ENCODE measurements at regions not wholly inside any gene's neighbourhood (a gene's known extent, or its start where the extent isn't known, plus 50 kb on each side); places are given as distances from the start of the nearest gene placed in this dataset.

DNA sequence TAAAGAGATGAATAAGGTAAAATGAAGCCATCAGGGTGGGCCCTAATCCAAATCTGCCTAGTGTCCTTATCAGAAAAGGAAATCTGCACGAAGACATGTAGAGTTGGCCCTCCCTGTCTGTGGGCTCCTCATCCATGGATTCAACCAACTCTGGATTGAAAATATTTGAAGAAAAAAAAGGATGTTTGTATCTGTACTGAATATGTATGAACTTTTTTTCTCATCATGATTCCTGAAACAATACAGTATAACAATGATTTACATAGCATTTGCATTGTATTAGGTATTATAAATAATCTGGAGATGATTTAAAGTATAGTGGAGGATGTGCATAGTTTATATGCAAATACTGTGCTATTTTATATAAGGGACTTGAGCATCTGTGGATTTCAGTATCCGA lies 59.0 kb upstream of the SMAD6 start:
- DNase-seq (ENCODE audit: extremely low spot score) = no peak
- ChIA-PET CTCF (no interaction called here), POLR2A (no interaction called here)
- TF ChIP-seq L3MBTL2 (conservative IDR thresholded peaks at IDR 0.05) = no peak
- TF ChIP-seq FOXA1 (IDR thresholded peaks at IDR 0.05) = no peak
- TF ChIP-seq SUZ12 (IDR thresholded peaks at IDR 0.05) = no peak
- no peak for TF ChIP-seq ELF4 (IDR thresholded peaks at IDR 0.05)
- no peak for TF ChIP-seq BHLHE40 (IDR thresholded peaks at IDR 0.05; ENCODE audit: borderline replicate concordance)
- no peak for TF ChIP-seq TARDBP (IDR thresholded peaks at IDR 0.05)
- TF ChIP-seq, protein P1, sequence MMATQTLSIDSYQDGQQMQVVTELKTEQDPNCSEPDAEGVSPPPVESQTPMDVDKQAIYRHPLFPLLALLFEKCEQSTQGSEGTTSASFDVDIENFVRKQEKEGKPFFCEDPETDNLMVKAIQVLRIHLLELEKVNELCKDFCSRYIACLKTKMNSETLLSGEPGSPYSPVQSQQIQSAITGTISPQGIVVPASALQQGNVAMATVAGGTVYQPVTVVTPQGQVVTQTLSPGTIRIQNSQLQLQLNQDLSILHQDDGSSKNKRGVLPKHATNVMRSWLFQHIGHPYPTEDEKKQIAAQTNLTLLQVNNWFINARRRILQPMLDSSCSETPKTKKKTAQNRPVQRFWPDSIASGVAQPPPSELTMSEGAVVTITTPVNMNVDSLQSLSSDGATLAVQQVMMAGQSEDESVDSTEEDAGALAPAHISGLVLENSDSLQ (IDR thresholded peaks at IDR 0.05) = no peak
- no peak for TF ChIP-seq LEF1 (IDR thresholded peaks at IDR 0.05; ENCODE audit: borderline replicate concordance)
- no peak for TF ChIP-seq FOXK2 (IDR thresholded peaks at IDR 0.05)
- TF ChIP-seq FOXM1 (IDR thresholded peaks at IDR 0.05; ENCODE audit: borderline replicate concordance) = no peak
- no peak for TF ChIP-seq CTBP1 (IDR thresholded peaks at IDR 0.05; ENCODE audit: borderline replicate concordance)
- no peak for TF ChIP-seq HDGF (IDR thresholded peaks at IDR 0.05; ENCODE audit: borderline replicate concordance)
- TF ChIP-seq NFRKB (IDR thresholded peaks at IDR 0.05) = no peak
- no peak for TF ChIP-seq SP1 (IDR thresholded peaks at IDR 0.05)
- no peak for TF ChIP-seq ZNF384 (IDR thresholded peaks at IDR 0.05)
- no peak for TF ChIP-seq ARNT (IDR thresholded peaks at IDR 0.05)

DNA sequence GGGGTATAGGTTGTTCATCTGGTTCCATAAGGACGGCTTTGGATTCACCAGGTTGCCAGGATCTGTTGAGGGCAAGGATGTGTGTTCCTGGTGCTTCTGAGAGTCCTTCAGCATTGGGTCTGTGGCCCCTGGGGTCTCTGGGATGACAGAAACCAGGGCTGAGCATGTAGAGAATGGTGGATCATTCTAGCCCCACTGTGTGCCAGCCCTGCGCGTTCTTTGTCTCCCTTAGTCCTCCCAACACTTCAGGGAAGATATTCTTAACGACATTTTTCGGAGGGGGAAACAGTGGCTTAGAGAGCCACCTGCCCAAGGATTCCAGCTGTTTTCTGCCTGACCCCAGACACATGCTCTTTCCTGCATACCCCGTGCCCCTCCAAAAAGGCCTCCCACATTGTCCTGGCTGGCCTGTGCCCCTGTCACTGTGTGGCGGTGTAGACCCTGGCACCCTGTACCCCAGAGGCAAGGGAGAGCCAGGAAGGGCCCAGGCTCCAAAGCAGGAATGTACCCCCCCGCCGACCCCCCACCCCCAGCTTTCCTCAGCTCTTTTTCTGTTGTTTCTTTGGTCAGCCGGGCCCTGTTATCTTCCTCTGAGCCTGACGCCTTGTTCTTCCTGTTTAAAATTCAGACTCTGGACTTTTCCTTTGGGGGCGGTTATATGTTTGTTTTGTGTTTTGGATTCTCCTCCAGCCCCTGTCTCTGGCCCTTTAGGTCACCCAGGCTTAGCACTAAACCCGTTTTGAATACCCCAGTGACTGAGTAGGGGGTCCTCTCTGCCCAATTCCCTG lies 57.8 kb upstream of the SMAD6 start:
- DNase-seq (ENCODE audit: extremely low spot score) = no peak
- ChIA-PET CTCF (no interaction called here), POLR2A (no interaction called here)
- no peak for TF ChIP-seq NFRKB (IDR thresholded peaks at IDR 0.05)
- TF ChIP-seq SP1 (IDR thresholded peaks at IDR 0.05) = no peak
- no peak for TF ChIP-seq ZNF384 (IDR thresholded peaks at IDR 0.05)
- TF ChIP-seq FOXK2 (IDR thresholded peaks at IDR 0.05) = no peak
- TF ChIP-seq HDGF (IDR thresholded peaks at IDR 0.05; ENCODE audit: borderline replicate concordance) = no peak
- no peak for TF ChIP-seq ELF4 (IDR thresholded peaks at IDR 0.05)
- TF ChIP-seq FOXA1 (IDR thresholded peaks at IDR 0.05) = no peak

DNA sequence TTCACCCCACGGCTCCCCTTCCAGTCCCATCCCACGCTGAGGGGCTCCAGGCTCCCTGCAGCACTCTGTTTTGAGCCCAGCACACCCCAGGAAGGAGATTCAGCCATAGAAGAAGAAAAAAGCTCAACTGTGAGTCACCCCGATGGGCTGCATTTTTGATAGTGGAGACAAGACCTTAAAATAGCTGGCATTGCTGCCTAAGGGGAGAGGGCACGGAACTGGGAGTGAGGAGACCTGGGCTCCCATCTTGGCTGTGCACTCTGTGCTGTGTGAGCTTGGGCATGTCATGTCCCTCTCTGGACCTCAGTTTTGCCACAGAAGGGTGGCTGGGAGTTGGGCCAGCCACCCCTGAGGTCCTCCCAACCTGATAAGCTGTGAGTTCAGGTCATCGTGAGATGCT lies 57.2 kb upstream of the SMAD6 start:
- DNase-seq (ENCODE audit: extremely low spot score) = no peak
- no peak for TF ChIP-seq HDGF (IDR thresholded peaks at IDR 0.05; ENCODE audit: borderline replicate concordance)
- TF ChIP-seq FOXA1 (IDR thresholded peaks at IDR 0.05) = no peak
- TF ChIP-seq ZNF384 (IDR thresholded peaks at IDR 0.05) = no peak
- TF ChIP-seq FOXM1 (IDR thresholded peaks at IDR 0.05; ENCODE audit: borderline replicate concordance) = no peak
- TF ChIP-seq NFRKB (IDR thresholded peaks at IDR 0.05) = no peak
- TF ChIP-seq ARNT (IDR thresholded peaks at IDR 0.05) = no peak
- TF ChIP-seq, protein P1 (IDR thresholded peaks at IDR 0.05) = no peak
- no peak for TF ChIP-seq LEF1 (IDR thresholded peaks at IDR 0.05; ENCODE audit: borderline replicate concordance)
- no peak for TF ChIP-seq BHLHE40 (IDR thresholded peaks at IDR 0.05; ENCODE audit: borderline replicate concordance)
- TF ChIP-seq SP1 (IDR thresholded peaks at IDR 0.05) = no peak
- no peak for TF ChIP-seq TARDBP (IDR thresholded peaks at IDR 0.05)
- TF ChIP-seq L3MBTL2 (conservative IDR thresholded peaks at IDR 0.05) = no peak
- TF ChIP-seq FOXK2 (IDR thresholded peaks at IDR 0.05) = no peak
- TF ChIP-seq SUZ12 (IDR thresholded peaks at IDR 0.05) = no peak
- TF ChIP-seq CTBP1 (IDR thresholded peaks at IDR 0.05; ENCODE audit: borderline replicate concordance) = no peak
- no peak for TF ChIP-seq ELF4 (IDR thresholded peaks at IDR 0.05)
- ChIA-PET CTCF (no interaction called here), POLR2A (no interaction called here)

DNA sequence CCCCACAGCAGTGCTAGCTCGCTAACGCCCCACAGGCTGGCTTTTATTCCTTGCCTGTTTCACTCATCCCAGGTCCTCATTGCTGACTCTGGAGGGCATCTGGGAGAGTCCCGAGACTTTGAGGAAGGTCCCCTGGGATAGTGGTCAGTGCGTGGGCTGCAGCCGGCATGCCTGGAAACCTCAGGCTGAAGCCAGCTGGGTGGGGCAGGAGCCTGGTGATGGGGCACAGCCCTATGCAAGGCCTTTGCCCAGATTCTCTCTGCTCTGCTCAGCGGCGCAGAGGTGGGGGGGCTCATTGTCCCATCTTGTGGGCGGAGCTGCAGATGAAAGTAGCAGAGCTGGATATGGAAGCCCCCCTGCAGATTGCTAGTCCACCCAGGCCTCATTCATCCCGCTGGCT lies 55.7 kb upstream of the SMAD6 start:
- TF ChIP-seq ARNT (IDR thresholded peaks at IDR 0.05) (no peak), BHLHE40 (IDR thresholded peaks at IDR 0.05; ENCODE audit: borderline replicate concordance) (no peak), FOXK2 (IDR thresholded peaks at IDR 0.05) (no peak)
- TF ChIP-seq, protein P1 (IDR thresholded peaks at IDR 0.05) = no peak
- no peak for DNase-seq (ENCODE audit: extremely low spot score)
- ChIA-PET POLR2A (interaction anchor here (1.3 kb wide), 1 partner anchor 12 kb away, joined by 3 read pairs; no protein-coding TSS in a partner anchor), CTCF (interaction anchor here (0.7 to 2.0 kb wide), 2 partner anchors 28 to 382 kb away, joined by 3 to 7 read pairs; no protein-coding TSS in a partner anchor)

DNA sequence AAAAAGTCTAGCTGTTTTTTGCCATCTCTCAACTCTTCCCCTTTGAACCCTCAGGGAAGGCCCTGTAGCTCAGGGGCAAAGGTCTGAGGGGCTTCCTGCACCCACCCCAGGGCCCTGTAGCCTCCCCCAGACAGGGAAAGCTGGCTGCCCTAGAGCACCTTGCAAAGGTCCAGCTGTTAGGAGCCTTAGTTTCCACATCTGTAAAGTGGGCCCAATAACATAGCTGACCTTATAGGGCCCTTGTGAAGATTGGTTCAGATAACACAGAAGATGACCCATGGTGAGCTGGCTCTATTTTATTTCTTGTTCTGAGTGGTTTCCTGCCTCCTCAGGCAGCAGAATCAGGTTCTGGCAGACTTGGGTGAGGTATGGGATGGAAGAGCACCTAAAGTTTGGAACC lies 55.2 kb upstream of the SMAD6 start:
- TF ChIP-seq NFRKB (IDR thresholded peaks at IDR 0.05) = no peak
- TF ChIP-seq HDGF (IDR thresholded peaks at IDR 0.05; ENCODE audit: borderline replicate concordance) = no peak
- no peak for TF ChIP-seq ELF4 (IDR thresholded peaks at IDR 0.05)
- TF ChIP-seq LEF1 (IDR thresholded peaks at IDR 0.05; ENCODE audit: borderline replicate concordance) = no peak
- TF ChIP-seq BHLHE40 (IDR thresholded peaks at IDR 0.05; ENCODE audit: borderline replicate concordance) = no peak
- no peak for TF ChIP-seq FOXA1 (IDR thresholded peaks at IDR 0.05)
- TF ChIP-seq ZNF384 (IDR thresholded peaks at IDR 0.05) = no peak
- no peak for TF ChIP-seq SP1 (IDR thresholded peaks at IDR 0.05)
- no peak for TF ChIP-seq TARDBP (IDR thresholded peaks at IDR 0.05)
- TF ChIP-seq, protein P1 (IDR thresholded peaks at IDR 0.05) = no peak
- TF ChIP-seq L3MBTL2 (conservative IDR thresholded peaks at IDR 0.05) = no peak
- TF ChIP-seq ARNT (IDR thresholded peaks at IDR 0.05) = no peak
- TF ChIP-seq FOXK2 (IDR thresholded peaks at IDR 0.05) = no peak
- no peak for TF ChIP-seq CTBP1 (IDR thresholded peaks at IDR 0.05; ENCODE audit: borderline replicate concordance)
- TF ChIP-seq SUZ12 (IDR thresholded peaks at IDR 0.05) = no peak
- ChIA-PET POLR2A (interaction anchor here (1.3 kb wide), 1 partner anchor 13 kb away, joined by 3 read pairs; no protein-coding TSS in a partner anchor), CTCF (interaction anchor here (0.6 to 2.0 kb wide), 2 partner anchors 28 to 207 kb away, joined by 3 to 7 read pairs; no protein-coding TSS in a partner anchor)
- DNase-seq (ENCODE audit: extremely low spot score) = no peak

Measured in HEK293T (cell line).